Activated CD8-positive, alpha-beta T cell treated with anti-CD3 and anti-CD28 coated beads, Interleukin-2, amount 10 ng/mL, durations not matched to agents 7 days and 5 days (primary cell): ENCODE measurements at regions not wholly inside any gene's neighbourhood (a gene's known extent, or its start where the extent isn't known, plus 50 kb on each side); places are given as distances from the start of the nearest gene placed in this dataset.
A peak's percentile ranks its signal among the peaks of the same experiment; 100 is the strongest.
"Not testable (repeated sequence)": the region's sequence is repeated elsewhere in the genome, so short reads cannot be mapped to it uniquely, and the experiment has no call there.

Experiments
- ATAC-seq: fragments of 150-1000 bp; cut with Tn5 transposase; one replicate; pipeline ENCODE4 v1.10.0; 2021; ENCODE audit warnings: moderate library complexity
- CTCF ChIA-PET: fragments of 350-600 bp; sonication (Branson Sonifier 250); formaldehyde crosslinking; loops from one replicate; lab custom pipeline; 2021; ENCODE audit warnings: antibody characterized with exemption; lab: Charles Lee
- POLR2A ChIA-PET: fragments of 350-600 bp; sonication (Branson Sonifier 250); formaldehyde crosslinking; loops from one replicate; lab custom pipeline; 2021; ENCODE audit warnings: antibody characterized with exemption; lab: Charles Lee
- DNase-seq: peaks from one replicate; pipeline ENCODE4 v3.0.0-alpha.2; 2020
- H3K27ac Mint-ChIP-seq: one replicate; pipeline ENCODE4 v1.8.0; 2021; ENCODE audit warnings: mild to moderate bottlenecking, mixed read lengths
- H3K27me3 Mint-ChIP-seq: one replicate; pipeline ENCODE4 v1.8.0; 2021; ENCODE audit warnings: low read depth, mixed read lengths
- H3K36me3 Mint-ChIP-seq: one replicate; pipeline ENCODE4 v1.8.0; 2021; ENCODE audit warnings: low read depth, mixed read lengths
- H3K4me1 Mint-ChIP-seq: one replicate; pipeline ENCODE4 v1.8.0; 2021; ENCODE audit warnings: low read depth, mixed read lengths
- H3K4me3 Mint-ChIP-seq: one replicate; pipeline ENCODE4 v1.8.0; 2021; ENCODE audit warnings: mild to moderate bottlenecking, mixed read lengths
- H3K9me3 Mint-ChIP-seq: one replicate; pipeline ENCODE4 v1.8.0; 2022; ENCODE audit warnings: mixed read lengths; ENCODE audit not compliant: insufficient read depth

DNA sequence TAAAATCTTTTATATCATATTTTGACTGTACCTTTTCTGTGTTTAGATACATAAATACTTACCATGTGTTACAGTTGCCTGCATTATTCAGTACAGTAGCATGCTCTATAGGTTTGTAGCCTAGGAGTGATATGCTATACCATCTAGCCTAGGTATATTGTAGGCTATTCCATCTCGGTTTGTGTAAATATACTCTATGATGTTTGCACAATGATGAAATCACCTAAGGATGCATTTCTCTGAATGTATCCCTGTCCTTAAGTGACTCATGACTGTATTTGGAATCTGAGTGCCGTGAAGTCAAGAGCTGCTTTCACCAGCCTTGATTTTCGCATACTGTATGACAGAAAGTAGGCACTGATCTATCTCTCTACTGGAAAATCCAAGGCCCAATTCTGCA, 129.9 kb downstream of the UTRN start:
- ATAC-seq (no peak), DNase-seq (no peak)
- ChIA-PET CTCF (no interaction called here), POLR2A (no interaction called here)
- Mint-ChIP-seq H3K36me3 (peaks cover 21% of the 10 kb centered on the region), H3K27me3 (no peaks in the 10 kb centered on the region), H3K27ac (no peak overlapping the region), H3K9me3 (no peaks in the 10 kb centered on the region), H3K4me3 (no peak overlapping the region), H3K4me1 (peaks cover 22% of the 10 kb centered on the region)

DNA sequence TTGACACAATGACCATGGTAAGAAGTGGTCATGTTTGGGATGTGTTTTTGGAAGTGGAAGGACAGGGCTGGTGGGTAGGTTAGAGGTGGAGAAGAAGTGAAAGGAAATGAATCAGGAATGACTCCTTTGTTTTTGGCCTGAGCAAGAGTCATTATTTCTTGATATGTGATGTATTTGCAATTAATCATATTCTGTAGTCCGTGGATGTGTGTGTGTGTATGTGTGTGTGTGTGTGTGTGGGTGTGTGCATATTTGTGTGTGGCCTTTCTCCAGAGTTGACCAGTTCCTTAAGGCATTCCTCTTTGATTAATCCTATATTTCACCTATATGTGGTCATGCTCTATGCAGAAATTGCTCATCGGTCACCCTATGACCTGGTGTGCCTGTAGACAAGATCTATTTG, 130.7 kb downstream of the UTRN start:
- Mint-ChIP-seq H3K36me3 (peaks cover 16% of the 10 kb centered on the region), H3K4me1 (peaks cover 16% of the 10 kb centered on the region), H3K4me3 (no peak overlapping the region), H3K9me3 (no peaks in the 10 kb centered on the region), H3K27me3 (no peaks in the 10 kb centered on the region), H3K27ac (no peak overlapping the region)
- ChIA-PET CTCF (no interaction called here), POLR2A (no interaction called here)
- ATAC-seq (no peak), DNase-seq (no peak)

DNA sequence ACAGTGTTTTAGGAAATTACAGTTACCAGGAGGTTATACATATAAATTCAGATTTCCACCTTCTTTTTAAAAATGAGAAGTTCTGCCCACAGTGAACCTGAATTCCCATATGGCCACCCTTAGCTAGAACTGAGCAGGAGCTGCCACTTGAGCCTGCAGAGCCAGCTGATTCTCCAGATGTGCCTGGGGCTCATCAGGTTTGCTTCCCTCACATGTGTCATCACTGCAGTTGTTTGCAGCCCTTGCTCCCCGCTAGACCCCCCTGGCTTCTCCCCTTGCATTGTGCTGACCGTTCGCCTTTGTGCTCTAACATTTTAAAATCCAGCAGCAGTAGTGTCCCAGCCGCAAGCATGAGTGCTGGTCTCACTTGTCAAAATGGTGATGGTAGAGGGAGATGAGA, 131.1 kb downstream of the UTRN start:
- Mint-ChIP-seq H3K4me1 (peaks cover 12% of the 10 kb centered on the region), H3K27ac (no peak overlapping the region), H3K36me3 (peaks cover 12% of the 10 kb centered on the region), H3K4me3 (no peak overlapping the region), H3K9me3 (no peaks in the 10 kb centered on the region), H3K27me3 (no peaks in the 10 kb centered on the region)
- ATAC-seq, result no peak
- ChIA-PET POLR2A (no interaction called here), CTCF (no interaction called here)
- no peak for DNase-seq

DNA sequence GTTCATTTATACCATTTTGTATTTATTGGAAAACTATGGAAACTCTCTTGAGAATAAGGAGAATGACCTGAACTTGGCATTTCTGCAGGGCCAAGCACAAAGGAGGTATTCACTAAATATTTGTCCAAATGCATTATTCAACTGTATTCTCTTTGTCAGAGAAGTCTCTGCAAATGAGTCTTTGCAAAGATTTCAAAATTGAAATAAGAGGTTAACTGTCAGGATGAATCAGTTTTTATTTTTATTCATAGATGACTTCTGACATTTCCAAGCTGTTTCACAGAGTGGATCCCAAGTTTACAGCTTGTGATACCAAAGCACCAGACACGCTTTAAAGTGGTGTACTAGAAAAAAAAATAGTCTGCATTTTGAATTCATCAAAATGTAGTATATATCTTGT, 131.6 kb downstream of the UTRN start:
- Mint-ChIP-seq H3K27ac (no peak overlapping the region), H3K4me3 (no peak overlapping the region), H3K9me3 (no peaks in the 10 kb centered on the region), H3K36me3 (peaks cover 8% of the 10 kb centered on the region), H3K27me3 (no peaks in the 10 kb centered on the region), H3K4me1 (peaks cover 7% of the 10 kb centered on the region)
- ATAC-seq, result no peak
- POLR2A ChIA-PET, result no interaction called here
- DNase-seq, result no peak
- CTCF ChIA-PET, result no interaction called here

DNA sequence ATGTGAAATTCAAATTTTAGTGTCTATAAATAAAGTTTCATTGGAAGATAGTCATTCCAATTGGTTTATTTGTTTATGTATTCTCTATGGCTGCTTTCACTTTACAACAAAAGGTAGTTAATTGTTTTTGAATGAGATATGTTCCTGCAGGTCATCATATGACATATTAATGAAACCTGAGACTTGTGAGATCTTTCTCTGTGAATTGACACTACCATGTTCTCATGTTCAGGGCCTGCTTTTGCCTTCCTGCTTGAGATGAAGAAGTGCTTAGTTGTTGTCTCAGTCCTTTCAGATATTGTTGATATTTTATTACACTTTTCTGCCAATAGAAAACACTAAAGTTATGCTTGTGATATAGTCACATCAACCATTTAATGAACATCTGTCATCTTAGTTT, 132.5 kb downstream of the UTRN start:
- Mint-ChIP-seq H3K4me3 (no peak overlapping the region), H3K27ac (no peak overlapping the region), H3K9me3 (no peaks in the 10 kb centered on the region), H3K4me1 (peaks cover 5% of the 10 kb centered on the region), H3K36me3 (peaks cover 11% of the 10 kb centered on the region), H3K27me3 (no peaks in the 10 kb centered on the region)
- no peak for ATAC-seq
- POLR2A ChIA-PET, result no interaction called here
- CTCF ChIA-PET, result no interaction called here
- no peak for DNase-seq

DNA sequence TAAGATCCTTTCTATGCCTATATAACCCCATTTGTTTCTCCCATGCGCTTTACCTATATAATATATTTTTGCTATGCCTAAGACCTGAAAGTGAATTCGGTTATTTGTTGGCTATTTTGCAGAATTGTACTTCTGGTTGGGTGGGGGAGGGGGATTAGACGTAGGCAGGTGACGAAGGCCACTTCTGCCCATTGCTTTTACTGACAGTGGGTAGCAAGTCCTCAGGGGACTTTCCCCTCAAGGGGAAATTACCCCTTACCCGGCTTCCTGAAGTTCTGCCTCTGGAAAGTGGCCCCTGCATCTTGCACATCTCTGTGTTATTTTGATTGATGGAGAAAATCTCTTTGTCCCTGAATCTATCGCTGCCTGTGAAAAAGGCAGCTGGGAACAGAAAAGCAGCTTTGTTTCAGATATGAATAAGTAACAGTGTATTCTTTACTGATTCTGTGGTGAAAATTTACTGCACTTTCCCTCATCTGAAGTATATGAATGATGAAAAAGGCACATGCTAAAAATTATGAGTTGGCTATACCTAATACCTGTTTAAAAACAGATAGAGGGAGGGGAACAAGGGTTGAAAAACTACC, 133.9 kb downstream of the UTRN start:
- Mint-ChIP-seq H3K9me3 (no peaks in the 10 kb centered on the region), H3K27ac (no peak overlapping the region), H3K4me3 (no peak overlapping the region), H3K36me3 (peaks cover 19% of the 10 kb centered on the region), H3K27me3 (no peaks in the 10 kb centered on the region), H3K4me1 (peaks cover 2% of the 10 kb centered on the region)
- ATAC-seq (no peak), DNase-seq (no peak)
- POLR2A ChIA-PET, result no interaction called here
- CTCF ChIA-PET, result no interaction called here

DNA sequence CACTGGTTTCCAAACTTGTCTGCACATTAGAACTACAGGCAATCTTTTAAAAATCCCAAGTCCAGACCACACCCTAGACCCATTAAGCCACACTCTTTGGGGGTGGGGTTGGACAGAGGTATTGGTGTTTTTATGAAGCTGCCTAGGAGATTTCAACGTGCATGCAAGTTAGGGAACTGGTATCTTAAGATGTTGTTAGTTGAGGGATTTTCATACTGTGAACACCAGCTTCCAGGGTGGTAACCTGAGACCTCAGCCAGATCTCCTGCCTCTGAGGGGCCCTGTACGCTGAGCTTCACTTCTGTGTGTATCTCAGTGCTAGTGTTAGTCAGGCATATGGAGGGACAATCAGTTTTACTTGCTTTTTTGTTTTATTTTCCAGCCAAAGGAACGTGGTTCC, 138.0 kb downstream of the UTRN start:
- DNase-seq, result no peak
- H3K36me3 Mint-ChIP-seq, result peaks cover 39% of the 10 kb centered on the region
- peaks cover 2% of the 10 kb centered on the region for H3K4me1 Mint-ChIP-seq
- H3K9me3 Mint-ChIP-seq, result no peaks in the 10 kb centered on the region
- ChIA-PET POLR2A (no interaction called here), CTCF (interaction anchor here (1.1 to 1.4 kb wide), 2 partner anchors 18 to 59 kb away, joined by 4 read pairs; no protein-coding TSS in a partner anchor)
- H3K27me3 Mint-ChIP-seq, result no peaks in the 10 kb centered on the region
- H3K4me3 Mint-ChIP-seq, result no peak overlapping the region
- H3K27ac Mint-ChIP-seq, result no peak overlapping the region
- no peak for ATAC-seq

DNA sequence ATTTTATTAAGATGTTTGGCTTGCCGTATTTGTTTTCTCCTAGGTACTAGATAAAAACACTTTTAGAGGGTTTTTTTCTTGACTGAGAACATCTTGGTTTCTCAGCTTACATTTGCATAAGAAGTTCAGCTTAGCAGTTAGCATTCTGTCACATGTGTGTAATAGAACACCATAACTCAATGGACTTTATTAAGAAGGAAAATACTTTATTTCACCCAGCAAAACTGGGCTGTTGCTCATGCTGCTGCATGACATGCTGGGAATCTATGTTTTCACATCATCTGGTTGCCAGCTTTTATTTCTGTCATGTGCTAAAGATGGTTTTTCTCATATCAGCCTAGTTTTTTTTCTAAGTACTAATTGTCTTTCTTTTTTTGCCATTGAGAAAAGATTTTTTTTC, 144.6 kb downstream of the UTRN start:
- Mint-ChIP-seq H3K4me3 (no peak overlapping the region), H3K36me3 (peaks cover 49% of the 10 kb centered on the region), H3K27ac (no peak overlapping the region), H3K9me3 (no peaks in the 10 kb centered on the region), H3K27me3 (no peaks in the 10 kb centered on the region), H3K4me1 (peaks cover 6% of the 10 kb centered on the region)
- ChIA-PET CTCF (interaction anchor here (1.3 kb wide), 1 partner anchor 11 kb away, joined by 3 read pairs; no protein-coding TSS in a partner anchor), POLR2A (no interaction called here)
- no peak for ATAC-seq
- no peak for DNase-seq

DNA sequence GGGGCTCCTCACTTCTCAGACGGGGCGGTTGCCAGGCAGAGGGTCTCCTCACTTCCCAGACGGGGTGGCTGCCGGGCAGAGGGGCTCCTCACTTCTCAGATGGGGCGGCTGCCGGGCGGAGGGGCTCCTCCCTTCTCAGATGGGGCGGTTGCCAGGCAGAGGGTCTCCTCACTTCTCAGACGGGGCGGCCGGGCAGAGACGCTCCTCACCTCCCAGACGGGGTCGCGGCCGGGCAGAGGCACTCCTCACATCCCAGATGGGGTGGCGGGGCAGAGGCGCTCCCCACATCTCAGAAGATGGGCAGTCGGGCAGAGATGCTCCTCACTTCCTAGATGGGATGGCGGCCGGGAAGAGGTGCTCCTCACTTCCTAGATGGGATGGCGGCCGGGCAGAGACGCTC, 148.3 kb downstream of the UTRN start:
- H3K4me1 Mint-ChIP-seq, H3K27me3 Mint-ChIP-seq, H3K27ac Mint-ChIP-seq, DNase-seq, CTCF ChIA-PET, H3K4me3 Mint-ChIP-seq, ATAC-seq, H3K9me3 Mint-ChIP-seq: not testable (repeated sequence)
- peaks cover 59% of the 10 kb centered on the region for H3K36me3 Mint-ChIP-seq
- POLR2A ChIA-PET, result interaction anchor here (0.6 kb wide), 1 partner anchor 118 kb away, joined by 5 read pairs; no protein-coding TSS in a partner anchor

DNA sequence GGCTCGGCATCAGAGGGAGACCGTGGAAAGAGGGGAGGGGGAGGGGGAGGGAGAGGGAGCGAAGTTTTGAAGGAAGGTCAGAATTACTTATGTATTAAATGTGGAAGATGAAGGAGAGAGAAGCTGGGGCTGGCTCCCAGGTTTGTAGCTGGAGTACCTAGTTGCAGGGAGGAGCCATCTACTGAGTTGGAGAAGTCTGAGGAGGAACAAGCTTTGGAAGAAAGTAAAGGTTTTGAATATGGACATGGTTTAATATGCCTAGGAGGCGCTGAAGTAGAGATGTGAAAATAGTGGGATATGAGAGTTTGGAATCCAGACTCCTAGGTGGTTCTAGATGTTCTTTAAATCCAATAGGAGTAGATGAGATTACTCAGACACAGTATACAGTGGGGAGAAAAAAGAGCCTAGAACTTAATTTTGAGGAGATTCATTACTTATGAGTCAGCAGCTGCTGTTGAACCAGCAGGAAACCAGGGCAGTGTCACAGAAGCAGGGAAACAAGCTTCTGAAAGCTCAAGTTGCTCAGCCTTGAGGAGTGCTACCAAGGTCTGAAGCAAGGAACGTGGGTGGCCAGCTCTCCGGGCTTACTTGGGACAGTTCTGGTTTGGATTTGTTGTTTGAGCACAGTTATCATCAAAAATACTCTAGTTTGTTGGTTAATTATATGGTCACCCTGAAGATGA, 149.3 kb downstream of the UTRN start:
- Mint-ChIP-seq H3K27ac (peak overlapping the region; percentile 1), H3K36me3 (peaks cover 63% of the 10 kb centered on the region)
- no peak for DNase-seq

DNA sequence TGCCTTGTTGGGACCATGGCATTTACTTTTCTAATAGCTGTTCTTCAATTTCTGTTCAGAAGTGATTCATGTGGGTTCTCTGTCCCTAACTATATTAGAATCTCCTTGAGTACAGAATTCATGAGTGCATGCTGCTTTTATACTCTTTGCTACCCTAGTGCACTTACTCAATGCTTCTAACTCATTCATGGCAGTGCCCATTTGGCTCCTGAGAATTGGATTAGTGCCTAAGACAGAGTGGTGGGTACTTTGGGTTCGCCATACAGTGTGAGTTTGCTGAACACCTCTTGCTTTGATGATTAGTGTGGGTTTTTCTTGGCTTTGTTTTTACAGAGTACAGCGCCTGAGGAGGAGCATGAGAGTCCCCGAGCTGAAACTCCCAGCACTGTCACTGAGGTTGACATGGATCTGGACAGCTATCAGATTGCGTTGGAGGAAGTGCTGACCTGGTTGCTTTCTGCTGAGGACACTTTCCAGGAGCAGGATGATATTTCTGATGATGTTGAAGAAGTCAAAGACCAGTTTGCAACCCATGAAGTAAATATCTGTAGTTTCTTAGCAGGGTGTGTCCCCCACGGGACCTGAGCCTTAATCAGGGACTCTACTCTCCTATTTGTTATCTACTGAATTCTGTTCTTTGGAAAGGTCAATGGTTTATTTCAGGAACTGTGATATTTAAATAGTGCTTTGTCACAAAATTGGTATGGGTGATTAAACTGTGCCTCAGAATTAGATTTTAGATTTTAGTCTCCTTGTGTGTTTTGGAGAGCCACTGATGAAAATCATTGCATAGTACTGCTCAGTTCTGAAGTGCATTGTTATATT, 150.7 kb downstream of the UTRN start:
- ATAC-seq (no peak), DNase-seq (no peak)
- Mint-ChIP-seq H3K27me3 (no peaks in the 10 kb centered on the region), H3K27ac (peak overlapping the region; percentile 21), H3K4me3 (no peak overlapping the region), H3K9me3 (no peaks in the 10 kb centered on the region), H3K4me1 (peaks cover 8% of the 10 kb centered on the region), H3K36me3 (peaks cover 69% of the 10 kb centered on the region)
- ChIA-PET POLR2A (no interaction called here), CTCF (interaction anchor here (1.2 to 1.3 kb wide), 2 partner anchors 46 to 331 kb away, joined by 3 read pairs; no protein-coding TSS in a partner anchor)

More for the DNA sequence above, 149.3 kb downstream of the UTRN start:
- Mint-ChIP-seq H3K27me3 (no peaks in the 10 kb centered on the region), H3K4me3 (no peak overlapping the region), H3K9me3 (no peaks in the 10 kb centered on the region), H3K4me1 (peaks cover 8% of the 10 kb centered on the region)
- no peak for ATAC-seq
- CTCF ChIA-PET, result interaction anchor here (1.2 to 1.3 kb wide), 2 partner anchors 47 to 329 kb away, joined by 3 read pairs; no protein-coding TSS in a partner anchor
- POLR2A ChIA-PET, result interaction anchor here (0.6 kb wide), 1 partner anchor 117 kb away, joined by 5 read pairs; no protein-coding TSS in a partner anchor
